Colonic mucosa (tissue), 4 donors: ENCODE measurements at regions not wholly inside any gene's neighbourhood (a gene's known extent, or its start where the extent isn't known, plus 50 kb on each side); places are given as distances from the start of the nearest gene placed in this dataset.

ENCODE experiments used
- DNase-seq: peaks from one replicate; pipeline ENCODE4 v3.0.0-alpha.2; 2020
- H3K27ac ChIP-seq: fragments of 200-600 bp; one replicate; pipeline ENCODE4 v1.8.0; 2021
- H3K27me3 ChIP-seq: fragments of 200-600 bp; one replicate; pipeline ENCODE4 v1.8.0; 2021
- H3K36me3 ChIP-seq: fragments of 200-600 bp; one replicate; pipeline ENCODE4 v1.8.0; 2021
- H3K4me1 ChIP-seq: fragments of 200-600 bp; one replicate; pipeline ENCODE4 v1.8.0; 2021; ENCODE audit warnings: mild to moderate bottlenecking
- H3K4me3 ChIP-seq: fragments of 200-600 bp; one replicate; pipeline ENCODE4 v1.8.0; 2021
- H3K9ac ChIP-seq, 2 donors: one replicate each; pipeline ENCODE4 v1.7.0; 2013; ENCODE audit warnings: control low read depth in 2 of 2, low read depth in 2 of 2, low read length in 2 of 2
- H3K9me3 ChIP-seq: fragments of 200-600 bp; one replicate; pipeline ENCODE4 v1.8.0; 2021
- CTCF ChIP-seq: fragments of 200-600 bp; IDR thresholded peaks from one replicate; pipeline ENCODE4 v1.8.0; 2022; ENCODE audit warnings: antibody characterized with exemption, mild to moderate bottlenecking
- intact Hi-C: fragments of 100-400 bp; cut with DNase I; formaldehyde crosslinking; loops from one replicate; pipeline ENCODE4 v1.14.1; 2022
- donor health status: healthy.
- donor health status: DM: no; HTN: no; CAD: no.
- donor health status: DM: no; HTN: no; CAD: no.

GRCh38 chr3:30550246-30550645, 56.2 kb upstream of the TGFBR2 start:
- Histone ChIP-seq H3K36me3 (no peaks in the 10 kb centered on the region), H3K4me1 (no peaks in the 10 kb centered on the region), H3K27ac (no peak overlapping the region), H3K4me3 (no peak overlapping the region), H3K9ac (no peak overlapping the region), H3K9me3 (no peaks in the 10 kb centered on the region), H3K27me3 (no peaks in the 10 kb centered on the region)
- no peak for DNase-seq
- no peak for TF ChIP-seq CTCF
- intact Hi-C loops = no loop called here

- no peaks in the 10 kb centered on the region for H3K36me3 ChIP-seq
- H3K9ac ChIP-seq = no peak overlapping the region
- no peaks in the 10 kb centered on the region for H3K9me3 ChIP-seq
- H3K4me1 ChIP-seq = no peaks in the 10 kb centered on the region
- TF ChIP-seq CTCF = no peak
- no peak for DNase-seq
- H3K27ac ChIP-seq = no peak overlapping the region
- no peak overlapping the region for H3K4me3 ChIP-seq
- no peaks in the 10 kb centered on the region for H3K27me3 ChIP-seq
- intact Hi-C loops = no loop called here
Observed at GRCh38 chr3:30551266-30551665, 55.1 kb upstream of the TGFBR2 start.

- H3K27ac ChIP-seq = no peak overlapping the region
- no peak overlapping the region for H3K4me3 ChIP-seq
- intact Hi-C loops = no loop called here
- no peak for DNase-seq
- no peaks in the 10 kb centered on the region for H3K27me3 ChIP-seq
- no peaks in the 10 kb centered on the region for H3K4me1 ChIP-seq
- H3K36me3 ChIP-seq = no peaks in the 10 kb centered on the region
- H3K9ac ChIP-seq = no peak overlapping the region
- no peaks in the 10 kb centered on the region for H3K9me3 ChIP-seq
- TF ChIP-seq CTCF = no peak
Observed at GRCh38 chr3:30551927-30552326, 54.5 kb upstream of the TGFBR2 start.

- DNase-seq = no peak
- Histone ChIP-seq H3K27ac (no peak overlapping the region), H3K27me3 (no peaks in the 10 kb centered on the region), H3K36me3 (no peaks in the 10 kb centered on the region), H3K9ac (no peak overlapping the region), H3K9me3 (no peaks in the 10 kb centered on the region), H3K4me3 (no peak overlapping the region), H3K4me1 (no peaks in the 10 kb centered on the region)
- no peak for TF ChIP-seq CTCF
- intact Hi-C loops = no loop called here
Observed at GRCh38 chr3:30553641-30554316, 52.6 kb upstream of the TGFBR2 start.

GRCh38 chr3:30554317-30554690, 52.1 kb upstream of the TGFBR2 start:
- Histone ChIP-seq H3K4me1 (no peaks in the 10 kb centered on the region), H3K36me3 (no peaks in the 10 kb centered on the region), H3K27ac (no peak overlapping the region), H3K4me3 (no peak overlapping the region), H3K9ac (no peak overlapping the region), H3K27me3 (no peaks in the 10 kb centered on the region), H3K9me3 (no peaks in the 10 kb centered on the region)
- TF ChIP-seq CTCF = no peak
- DNase-seq = no peak
- intact Hi-C loops = no loop called here
